HTR-8/SVneo (cell line): ENCODE measurements at regions not wholly inside any gene's neighbourhood (a gene's known extent, or its start where the extent isn't known, plus 50 kb on each side); places are given as distances from the start of the nearest gene placed in this dataset.
"Not testable (repeated sequence)": the region's sequence is repeated elsewhere in the genome, so short reads cannot be mapped to it uniquely, and the experiment has no call there.

ENCODE experiments used
- DNase-seq: peaks from one replicate; pipeline ENCODE4 v3.0.0; 2011; ENCODE audit warnings: low spot score, mixed read lengths; ENCODE audit not compliant: insufficient read length
- FAIRE-seq: peaks from 2 replicates; lab custom pipeline; 2011; peaks lifted over from hg19 to GRCh38; lab: Jason Lieb, UNC

- FAIRE-seq (no peak), DNase-seq (no peak)
Observed at GRCh38 chr3:110492876-110493275, 578.7 kb upstream of the NECTIN3 start.

- DNase-seq (no peak), FAIRE-seq (no peak)
Observed at GRCh38 chr3:110493438-110494092, 578.1 kb upstream of the NECTIN3 start.

GRCh38 chr3:110494093-110494490, 577.5 kb upstream of the NECTIN3 start:
- no peak for FAIRE-seq
- DNase-seq = no peak

DNA sequence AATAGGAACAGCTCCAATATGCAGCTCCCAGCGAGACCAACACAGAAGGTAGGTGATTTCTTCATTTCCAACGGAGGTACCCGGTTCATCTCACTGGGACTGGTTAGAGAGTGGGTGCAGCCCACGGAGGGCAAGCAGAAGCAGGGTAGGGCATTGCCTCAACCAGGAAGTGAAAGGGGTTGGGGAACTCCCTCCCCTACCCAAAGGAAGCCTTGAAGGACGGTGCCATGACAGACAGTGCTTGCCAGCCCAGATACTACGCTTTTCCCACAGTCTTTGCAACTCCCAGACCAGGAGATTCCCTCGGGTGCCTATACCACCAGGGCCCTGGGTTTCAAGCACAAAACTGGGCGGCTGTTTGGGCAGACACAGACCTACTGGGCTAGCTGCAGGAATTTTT, 576.9 kb upstream of the NECTIN3 start:
- no peak for DNase-seq
- FAIRE-seq = no peak

GRCh38 chr3:110495201-110495927, 576.3 kb upstream of the NECTIN3 start:
- DNase-seq (no peak), FAIRE-seq (no peak)

DNA sequence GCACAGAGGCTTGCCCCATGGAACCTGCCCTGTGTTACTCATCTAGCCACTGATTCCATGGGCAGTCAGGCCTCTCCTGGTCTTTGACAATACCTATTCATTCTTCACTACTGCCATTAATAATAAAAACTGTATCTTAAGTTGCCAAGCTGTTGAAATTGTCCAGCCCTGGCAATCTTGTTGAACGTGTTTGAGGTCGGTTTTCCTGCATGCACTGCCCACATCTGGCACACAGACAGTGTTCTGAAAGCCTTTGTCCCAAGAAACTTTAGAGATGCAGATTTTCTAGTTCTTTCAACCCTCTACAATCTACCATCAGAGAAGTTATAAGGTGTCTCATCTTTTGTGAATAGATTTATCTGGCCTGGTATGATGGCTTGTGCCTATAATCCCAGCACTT, 567.2 kb upstream of the NECTIN3 start:
- FAIRE-seq = no peak
- DNase-seq = no peak

GRCh38 chr3:110504901-110505300, 566.7 kb upstream of the NECTIN3 start:
- no peak for DNase-seq
- FAIRE-seq = no peak

GRCh38 chr3:110506890-110507289, 564.7 kb upstream of the NECTIN3 start:
- DNase-seq = no peak
- FAIRE-seq = no peak

GRCh38 chr3:110507570-110507969, 564.0 kb upstream of the NECTIN3 start:
- FAIRE-seq, DNase-seq: not testable (repeated sequence)

DNA sequence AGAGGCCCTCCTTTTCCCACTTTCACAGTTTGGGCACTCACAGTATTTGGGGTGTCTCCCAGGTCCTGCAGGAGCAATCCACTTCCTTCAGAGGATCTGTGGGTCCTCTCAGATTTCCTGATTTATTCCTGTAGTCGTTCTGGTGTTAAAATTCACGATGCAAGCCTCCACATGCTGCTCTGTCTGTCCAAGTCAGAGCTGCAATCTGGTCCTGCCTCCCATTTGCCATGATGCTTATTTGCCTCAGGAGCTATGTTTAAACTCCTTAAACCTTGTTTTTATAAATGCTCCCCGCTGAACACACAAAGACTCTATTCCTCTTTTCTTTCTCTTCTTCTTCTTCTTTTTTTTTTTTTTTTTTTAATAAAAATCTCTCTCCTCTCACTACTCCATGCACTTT, 558.7 kb upstream of the NECTIN3 start:
- FAIRE-seq (no peak), DNase-seq (no peak)

DNA sequence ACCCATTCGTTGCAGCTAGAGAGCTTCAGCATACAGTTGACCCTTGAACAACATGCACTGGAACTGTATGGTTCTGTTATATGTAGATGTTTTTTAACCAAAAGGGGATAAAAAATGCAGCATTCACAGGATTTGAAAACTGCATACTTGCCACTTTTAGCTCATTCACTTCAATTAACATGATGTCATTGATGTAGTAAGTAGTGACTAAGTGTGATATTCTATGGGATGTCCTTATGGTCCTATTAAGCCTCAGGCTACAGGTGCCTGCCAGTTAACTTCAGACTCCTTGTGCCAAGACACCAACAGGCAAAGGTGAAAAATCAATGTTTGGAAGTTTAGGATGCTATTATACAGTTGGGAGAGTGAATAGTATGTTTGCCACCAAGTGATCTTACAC, 553.6 kb upstream of the NECTIN3 start:
- FAIRE-seq = no peak
- DNase-seq = no peak

DNA sequence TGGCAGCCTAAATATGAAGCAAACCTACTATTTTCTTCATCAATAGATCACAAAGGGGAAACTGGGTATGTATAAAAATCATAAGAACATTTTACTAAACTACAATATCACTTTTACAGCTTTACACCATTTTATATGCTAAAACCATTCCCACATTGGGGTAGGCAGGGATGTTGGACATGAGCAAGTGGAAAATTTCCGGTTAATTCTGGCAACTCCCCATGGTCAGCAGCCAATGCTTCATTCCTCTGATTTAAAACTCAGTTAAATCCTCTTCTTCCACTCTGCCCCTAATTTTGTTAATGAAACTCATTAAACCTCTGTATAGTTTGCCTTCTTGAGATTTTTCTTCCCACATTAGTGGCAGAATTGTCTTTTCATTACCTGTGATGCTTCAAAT, 552.5 kb upstream of the NECTIN3 start:
- FAIRE-seq = no peak
- DNase-seq = no peak

- DNase-seq (peak; percentile 14), FAIRE-seq (no peak)
Observed at GRCh38 chr3:110521019-110521418, 550.6 kb upstream of the NECTIN3 start.

DNA sequence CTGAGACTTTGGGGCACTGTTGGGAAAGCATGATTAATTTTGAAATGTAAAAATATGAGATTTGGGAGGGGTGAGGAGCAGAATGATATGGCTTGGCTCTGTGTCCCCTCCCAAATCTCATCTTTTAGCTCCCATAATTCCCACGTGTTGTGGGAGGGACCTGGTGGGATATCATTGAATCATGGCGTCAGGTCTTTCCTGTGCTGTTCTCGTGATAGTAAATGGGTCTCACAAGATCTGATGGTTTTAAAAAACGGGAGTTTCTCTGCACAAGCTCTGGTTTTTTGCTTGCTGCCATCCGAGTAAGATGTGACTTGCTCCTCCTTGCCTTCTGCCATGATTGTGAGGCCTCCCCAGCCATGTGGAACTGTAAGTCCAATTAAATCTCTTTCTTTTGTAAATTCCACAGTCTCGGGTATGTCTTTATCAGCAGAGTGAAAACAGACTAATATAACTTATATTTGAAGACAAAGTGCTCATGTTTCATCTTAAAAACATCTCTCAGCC, 546.0 kb upstream of the NECTIN3 start:
- FAIRE-seq, DNase-seq: not testable (repeated sequence)

DNA sequence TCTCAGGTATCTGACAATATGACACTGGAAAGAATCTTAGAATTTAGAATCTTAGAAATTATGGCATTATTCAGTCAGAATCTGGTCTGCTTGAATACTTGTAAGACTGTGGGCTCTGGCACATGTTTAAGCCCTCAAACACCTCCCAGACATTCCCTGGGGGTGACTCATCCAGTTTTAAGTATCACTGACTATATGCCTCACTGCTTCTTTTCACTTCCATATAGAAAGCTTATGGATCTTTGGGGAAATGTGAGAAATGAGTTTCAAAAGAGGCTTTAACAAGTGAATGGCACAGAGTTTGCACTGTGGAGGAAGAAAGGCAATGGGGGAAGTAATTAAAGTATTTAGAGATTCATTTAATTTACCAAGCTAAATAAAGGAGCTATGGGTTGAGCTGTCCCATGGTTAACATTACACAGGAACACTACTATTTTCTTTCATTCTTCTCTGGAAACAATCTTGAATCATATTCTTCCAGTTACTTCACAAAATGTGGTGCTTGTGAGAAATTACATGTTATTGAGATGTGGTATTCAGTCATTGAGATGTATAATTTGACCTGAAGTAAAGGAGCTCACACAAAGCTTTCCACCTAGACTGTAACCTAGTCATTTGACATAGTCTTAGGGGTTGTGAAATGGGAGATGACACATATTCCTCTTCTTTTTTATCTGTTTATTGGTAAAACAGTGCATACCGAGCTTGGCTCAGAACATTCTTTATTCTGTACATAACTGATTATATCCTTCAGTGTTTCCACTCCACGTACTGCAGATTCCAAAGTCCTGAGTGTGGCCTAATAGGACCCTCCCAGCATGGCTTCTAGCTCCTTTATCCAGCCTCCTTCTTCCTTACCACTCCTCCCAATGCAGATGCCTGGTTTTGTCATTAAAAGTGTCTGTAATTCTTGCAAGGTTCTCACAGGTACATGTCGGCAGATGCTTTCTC, 544.6 kb upstream of the NECTIN3 start:
- DNase-seq = peak; percentile 51
- FAIRE-seq = peak; percentile 48

DNA sequence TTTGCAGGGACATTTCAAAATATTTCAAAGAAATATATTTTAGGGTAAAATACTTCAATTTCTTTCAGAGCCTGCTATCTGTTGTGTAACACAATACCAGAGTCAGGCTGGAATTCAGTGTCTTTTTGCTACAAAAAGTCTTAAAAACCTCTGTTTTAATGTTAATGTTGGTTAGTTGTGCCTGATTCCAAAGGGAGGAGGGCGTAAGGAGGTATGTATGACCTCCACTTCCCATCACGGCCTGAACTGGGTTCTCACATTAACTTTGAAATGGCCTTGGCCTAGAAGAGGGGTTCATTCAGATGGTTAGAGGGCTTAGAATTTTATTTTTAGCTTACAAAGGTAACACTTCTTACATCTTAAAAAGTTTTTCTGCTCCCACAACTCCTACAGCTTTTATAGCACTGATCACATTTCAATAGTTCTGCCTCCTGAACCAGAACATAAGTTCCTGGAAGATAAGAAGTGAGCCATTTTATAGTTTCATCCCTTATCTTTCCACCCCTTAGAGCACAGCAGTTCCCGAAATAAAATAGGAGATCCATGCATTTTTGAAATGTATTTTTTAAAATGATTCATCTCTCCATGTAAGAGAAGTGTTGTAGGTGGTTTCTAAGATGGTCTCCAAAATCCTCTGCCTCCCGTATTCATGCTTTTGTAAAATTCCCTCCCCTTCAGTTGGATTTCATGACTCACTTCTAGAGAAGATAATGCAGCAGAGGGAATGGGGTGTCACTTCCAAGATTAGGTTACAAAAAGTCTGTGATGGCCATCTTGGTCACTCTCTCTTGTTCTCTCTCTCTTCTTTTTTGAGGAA, 543.1 kb upstream of the NECTIN3 start:
- DNase-seq (no peak), FAIRE-seq (no peak)

GRCh38 chr3:110530902-110531301, 540.7 kb upstream of the NECTIN3 start:
- FAIRE-seq (no peak), DNase-seq (no peak)

- DNase-seq (no peak), FAIRE-seq (no peak)
Observed at GRCh38 chr3:110533089-110533488, 538.5 kb upstream of the NECTIN3 start.

DNA sequence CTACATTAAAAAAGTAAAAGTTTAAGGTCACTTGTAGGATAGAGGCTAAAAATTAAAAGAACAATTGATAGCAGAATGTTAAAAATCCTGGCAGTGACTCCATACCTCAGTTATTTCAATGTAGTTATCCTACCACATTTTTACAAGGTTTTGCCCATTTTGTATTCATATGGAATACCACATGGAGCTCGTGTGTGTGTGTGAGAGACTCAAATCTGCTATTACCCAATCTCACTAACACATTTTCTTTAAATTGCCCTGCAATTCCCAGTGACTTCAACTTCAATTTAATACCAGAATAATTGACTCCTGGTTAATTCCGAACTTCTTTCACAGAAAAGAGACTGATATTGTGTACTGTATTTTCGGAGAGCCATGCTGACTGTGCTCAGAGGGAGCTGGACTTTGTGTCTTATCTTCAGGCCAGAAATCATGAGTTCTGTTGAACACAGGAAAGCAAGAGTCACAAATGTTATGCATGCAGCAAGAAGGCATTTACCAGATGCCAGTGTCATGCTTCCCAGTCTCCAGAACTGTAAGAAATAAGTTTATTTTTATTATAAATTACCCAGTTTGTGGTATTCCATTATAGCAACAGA, 529.0 kb upstream of the NECTIN3 start:
- DNase-seq (no peak), FAIRE-seq (no peak)
